Hepatocyte (in vitro differentiated cells): ENCODE measurements at regions not wholly inside any gene's neighbourhood (a gene's known extent, or its start where the extent isn't known, plus 50 kb on each side); places are given as distances from the start of the nearest gene placed in this dataset.

ENCODE experiments used
- CTCF ChIP-seq: fragments of 200-600 bp; sonication (generic); IDR thresholded peaks from 2 replicates; pipeline ENCODE4 v1.5.1; 2016; ENCODE audit warnings: antibody characterized with exemption, mild to moderate bottlenecking; ENCODE audit not compliant: poor library complexity
- EZH2 ChIP-seq: fragments of 200-600 bp; sonication (generic); IDR thresholded peaks from 2 replicates; pipeline ENCODE4 v1.6.1; 2016; ENCODE audit warnings: antibody characterized with exemption, mild to moderate bottlenecking, borderline replicate concordance
- EZH2phosphoT487 ChIP-seq: fragments of 200-600 bp; sonication (generic); IDR thresholded peaks from one replicate; pipeline ENCODE4 v1.6.1; 2018; ENCODE audit warnings: antibody characterized with exemption, mild to moderate bottlenecking, low read depth, moderate library complexity; ENCODE audit not compliant: unreplicated experiment, severe bottlenecking

GRCh38 chrX:43065978-43066377 is 288.0 kb upstream of the PPP1R2C start:
- TF ChIP-seq CTCF (no peak), EZH2phosphoT487 (no peak), EZH2 (no peak)
